Renal cortex interstitium (tissue), 11 donors: ENCODE measurements at regions not wholly inside any gene's neighbourhood (a gene's known extent, or its start where the extent isn't known, plus 50 kb on each side); places are given as distances from the start of the nearest gene placed in this dataset.
"Not testable (repeated sequence)": the region's sequence is repeated elsewhere in the genome, so short reads cannot be mapped to it uniquely, and the experiment has no call there.

Experiments used
- DNase-seq, 11 donors: peaks; one replicate each; pipeline ENCODE4 v3.0.0-alpha.2; 2013; ENCODE audit warnings: low read depth in 9 of 11, low spot score in 4 of 11; ENCODE audit errors: extremely low read depth in 1 of 11

GRCh38 chrX:140180585-140180984 lies 215.3 kb upstream of the CXorf66 start:
- DNase-seq: no peak

GRCh38 chrX:140177821-140178220 lies 212.5 kb upstream of the CXorf66 start:
- no peak for DNase-seq

- no peak for DNase-seq
Observed at GRCh38 chrX:140172401-140172800, 207.1 kb upstream of the CXorf66 start.

- DNase-seq: no peak
Observed at GRCh38 chrX:140167551-140167950, 202.2 kb upstream of the CXorf66 start.

GRCh38 chrX:140165849-140166248 lies 200.5 kb upstream of the CXorf66 start:
- no peak for DNase-seq

- DNase-seq: no peak
Observed at GRCh38 chrX:140164391-140164790, 199.1 kb upstream of the CXorf66 start.

- DNase-seq: no peak
Observed at GRCh38 chrX:140163371-140164159, 198.2 kb upstream of the CXorf66 start.

- no peak for DNase-seq
Observed at GRCh38 chrX:140157611-140158010, 192.3 kb upstream of the CXorf66 start.

- DNase-seq: no peak
Observed at GRCh38 chrX:140157143-140157542, 191.8 kb upstream of the CXorf66 start.

- DNase-seq: no peak
Observed at GRCh38 chrX:140151316-140151715, 186.0 kb upstream of the CXorf66 start.

GRCh38 chrX:140149761-140150160 lies 184.4 kb upstream of the CXorf66 start:
- DNase-seq: no peak

GRCh38 chrX:140141444-140142029 lies 176.2 kb upstream of the CXorf66 start:
- peak in 5 of 11 donors; percentile 7 to 35 (median 13) for DNase-seq

GRCh38 chrX:140138492-140138891 lies 173.2 kb upstream of the CXorf66 start:
- not testable (repeated sequence) for DNase-seq

- not testable (repeated sequence) for DNase-seq
Observed at GRCh38 chrX:140138065-140138464, 172.7 kb upstream of the CXorf66 start.

GRCh38 chrX:140132937-140133336 lies 167.6 kb upstream of the CXorf66 start:
- no peak for DNase-seq

GRCh38 chrX:140123446-140123845 lies 158.1 kb upstream of the CXorf66 start:
- DNase-seq: no peak

GRCh38 chrX:140114059-140114458 lies 148.7 kb upstream of the CXorf66 start:
- not testable (repeated sequence) for DNase-seq

- DNase-seq: no peak
Observed at GRCh38 chrX:140110081-140110650, 144.8 kb upstream of the CXorf66 start.

- no peak for DNase-seq
Observed at GRCh38 chrX:140104760-140105159, 139.4 kb upstream of the CXorf66 start.

- DNase-seq: no peak
Observed at GRCh38 chrX:140099221-140099620, 133.9 kb upstream of the CXorf66 start.
